ENCODE measurements at regions not wholly inside any gene's neighbourhood (a gene's known extent, or its start where the extent isn't known, plus 50 kb on each side); places are given as distances from the start of the nearest gene placed in this dataset.
"Not testable (repeated sequence)": the region's sequence is repeated elsewhere in the genome, so short reads cannot be mapped to it uniquely, and the experiment has no call there.

- DNase-seq, result no peak
These were observed 119.7 kb downstream of the DTL start for GRCh38 chr1:212155219-212155618.

- no peak for DNase-seq
These were observed 121.7 kb downstream of the DTL start for GRCh38 chr1:212157252-212157651.

GRCh38 chr1:212158912-212159796 lies 123.6 kb downstream of the DTL start:
- no peak for DNase-seq

- DNase-seq, result no peak
These were observed 123.9 kb upstream of the PPP2R5A start for GRCh38 chr1:212161231-212161781.

- DNase-seq, result no peak
These were observed 122.6 kb upstream of the PPP2R5A start for GRCh38 chr1:212162635-212163034.

GRCh38 chr1:212164095-212164872 lies 120.9 kb upstream of the PPP2R5A start:
- no peak for DNase-seq

- DNase-seq, result no peak
These were observed 119.0 kb upstream of the PPP2R5A start for GRCh38 chr1:212166244-212166643.

- no peak for DNase-seq
These were observed 118.6 kb upstream of the PPP2R5A start for GRCh38 chr1:212166644-212167043.

- no peak for DNase-seq
These were observed 118.1 kb upstream of the PPP2R5A start for GRCh38 chr1:212167098-212167497.

GRCh38 chr1:212173567-212173966 lies 111.6 kb upstream of the PPP2R5A start:
- no peak for DNase-seq

GRCh38 chr1:212174295-212174694 lies 110.9 kb upstream of the PPP2R5A start:
- not testable (repeated sequence) for DNase-seq

- DNase-seq, result no peak
These were observed 107.7 kb upstream of the PPP2R5A start for GRCh38 chr1:212177542-212177941.

GRCh38 chr1:212178851-212179250 lies 106.4 kb upstream of the PPP2R5A start:
- DNase-seq, result no peak

GRCh38 chr1:212179394-212180076 lies 105.7 kb upstream of the PPP2R5A start:
- no peak for DNase-seq

GRCh38 chr1:212181015-212181882 lies 104.0 kb upstream of the PPP2R5A start:
- no peak for DNase-seq

- no peak for DNase-seq
These were observed 103.0 kb upstream of the PPP2R5A start for GRCh38 chr1:212182171-212182570.

GRCh38 chr1:212182579-212182978 lies 102.6 kb upstream of the PPP2R5A start:
- no peak for DNase-seq

GRCh38 chr1:212186427-212187207 lies 98.6 kb upstream of the PPP2R5A start:
- DNase-seq, result no peak

GRCh38 chr1:212188599-212189351 lies 96.4 kb upstream of the PPP2R5A start:
- DNase-seq, result no peak

- DNase-seq, result no peak
These were observed 95.9 kb upstream of the PPP2R5A start for GRCh38 chr1:212189352-212189738.

Data from occipital lobe (tissue), 1 donor.